HG02840 (cell line): ENCODE measurements at regions not wholly inside any gene's neighbourhood (a gene's known extent, or its start where the extent isn't known, plus 50 kb on each side); places are given as distances from the start of the nearest gene placed in this dataset.

ENCODE experiments used
- ATAC-seq: cut with Tn5 transposase; IDR thresholded peaks from one replicate; pipeline ENCODE4 v1.9.1; 2021; ENCODE audit warnings: mild to moderate bottlenecking, moderate library complexity, moderate number of reproducible peaks; ENCODE audit not compliant: unreplicated experiment, low FRiP score

DNA sequence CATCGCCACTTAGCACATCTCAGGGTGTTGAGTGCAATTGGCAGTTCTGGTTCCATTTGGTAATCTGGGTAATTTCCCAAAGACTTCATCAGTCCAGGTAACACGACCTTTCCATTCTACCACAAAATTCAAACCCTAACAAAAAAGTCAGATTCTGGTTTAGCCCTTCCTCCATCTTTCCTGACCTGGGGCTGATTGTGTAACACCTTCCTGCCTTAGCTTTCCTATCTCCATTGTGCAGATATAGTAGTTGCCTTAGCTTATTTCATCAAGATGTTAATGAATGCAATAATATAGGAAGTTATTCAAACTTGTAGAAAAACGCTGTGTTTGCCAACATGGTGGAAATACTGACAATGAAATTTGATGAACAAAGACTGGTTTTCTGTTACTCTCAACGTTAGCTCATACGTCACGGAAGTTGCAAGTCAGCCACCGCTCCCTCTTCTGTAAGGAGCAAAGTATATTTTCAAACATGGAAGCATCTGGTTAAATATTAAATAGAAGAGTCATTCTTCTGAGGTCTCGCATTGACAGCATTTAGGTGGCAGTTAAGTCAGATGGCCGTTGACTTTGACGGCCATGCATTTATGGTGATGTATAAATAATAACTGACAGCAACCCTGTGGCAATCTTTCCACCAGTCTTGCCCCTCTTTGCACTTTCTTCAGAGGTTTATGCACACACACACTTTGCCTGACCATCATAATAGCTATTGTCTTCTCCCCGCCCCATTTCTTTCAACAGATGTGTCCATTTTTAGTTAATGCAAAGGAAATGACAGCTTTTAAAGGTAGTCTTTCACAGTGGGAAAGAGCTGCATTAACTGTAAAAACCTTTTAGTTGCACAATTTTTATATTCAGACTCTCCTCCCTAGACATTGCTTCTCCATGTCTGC is 205.1 kb upstream of the BMPER start:
- ATAC-seq = no peak

- ATAC-seq = no peak
Measured at GRCh38 chr7:33701189-33701740, 204.1 kb upstream of the BMPER start.

DNA sequence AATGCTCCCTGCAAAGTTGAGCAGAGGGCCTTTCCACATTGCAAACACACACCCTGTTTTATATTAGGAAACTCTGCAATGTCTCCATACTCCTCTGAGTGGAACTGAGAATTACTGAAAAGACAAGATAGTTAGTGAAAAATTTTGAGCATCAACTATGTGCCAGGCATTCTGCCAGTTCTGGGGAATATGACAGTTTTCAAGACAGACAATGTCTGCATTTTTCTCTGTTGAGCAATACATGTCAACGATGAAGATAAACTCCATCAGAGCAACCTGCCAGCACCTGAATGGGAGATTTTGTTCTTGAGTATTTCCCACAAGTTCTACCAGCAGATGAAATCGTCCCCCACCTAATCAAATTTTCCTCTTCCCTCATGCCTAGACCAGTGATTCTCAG is 203.4 kb upstream of the BMPER start:
- no peak for ATAC-seq

DNA sequence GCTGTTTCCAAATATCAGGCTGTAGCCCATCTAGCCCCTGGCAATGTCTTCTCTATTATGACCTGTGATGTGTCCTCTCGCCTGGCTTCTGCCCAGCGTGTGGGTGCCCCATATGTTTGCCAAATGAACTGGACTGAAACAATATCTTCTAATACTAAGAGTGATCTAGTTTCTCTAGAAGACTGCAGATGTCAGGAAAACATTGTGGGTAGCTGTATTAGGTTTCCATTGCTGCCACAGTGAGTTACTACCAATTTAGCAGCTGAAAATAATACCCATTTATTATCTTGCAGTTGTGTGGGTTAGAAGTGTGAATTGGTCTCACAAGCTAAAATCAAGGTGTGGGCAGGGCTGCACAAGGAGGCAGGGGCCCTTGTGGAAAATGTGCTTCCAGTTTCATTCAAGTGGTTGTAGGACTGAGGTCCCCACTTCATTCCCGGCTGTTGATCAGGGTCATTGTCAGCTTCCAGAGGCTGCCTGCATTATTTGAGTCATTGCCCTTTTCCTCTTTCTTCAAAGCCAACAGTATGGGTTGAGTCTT is 202.8 kb upstream of the BMPER start:
- no peak for ATAC-seq

DNA sequence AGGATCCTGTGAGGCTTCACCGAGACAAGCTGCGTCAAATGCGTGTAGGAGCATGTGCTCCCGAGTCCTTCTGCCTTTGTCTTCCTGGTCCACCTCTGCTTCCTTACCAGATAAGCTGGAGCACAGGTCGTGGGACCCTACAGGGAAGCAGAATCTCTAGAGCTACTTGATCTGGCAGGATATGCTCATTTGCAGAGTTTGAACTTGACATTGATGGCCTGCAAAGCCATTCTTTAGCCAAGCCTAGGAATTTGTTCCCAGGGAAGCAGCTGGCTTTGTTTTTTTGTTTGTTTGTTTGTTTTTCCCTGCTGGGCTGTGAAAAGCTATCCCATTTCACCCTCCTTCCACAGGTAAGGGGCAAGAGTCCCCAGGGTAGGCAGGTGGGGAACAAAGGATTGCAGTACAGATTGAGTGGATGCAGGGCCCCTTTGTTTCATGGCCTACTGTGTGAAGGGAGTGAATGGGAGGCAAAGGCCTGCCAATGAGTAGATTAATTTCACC is 200.0 kb upstream of the BMPER start:
- no peak for ATAC-seq

DNA sequence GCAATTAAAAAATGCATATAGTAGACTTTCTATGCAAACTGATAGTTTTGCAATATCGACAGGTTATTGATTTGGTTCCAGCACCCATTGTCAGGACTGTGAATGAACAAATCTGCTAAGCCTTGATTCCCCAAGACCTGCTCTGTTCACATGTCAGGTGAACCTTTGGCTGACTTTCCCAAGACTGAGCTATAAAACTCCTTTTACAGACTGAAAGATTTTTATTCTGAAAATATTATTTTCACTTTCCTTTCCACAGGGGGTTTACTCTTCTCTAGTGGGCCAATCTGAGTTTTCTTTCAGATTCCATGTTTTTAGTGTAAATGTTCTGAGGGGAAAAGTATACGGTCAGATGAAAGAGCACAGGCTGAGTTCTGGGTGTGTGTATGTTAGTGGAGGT is 199.2 kb upstream of the BMPER start:
- ATAC-seq = no peak

GRCh38 chr7:33706771-33707200 is 198.6 kb upstream of the BMPER start:
- no peak for ATAC-seq

DNA sequence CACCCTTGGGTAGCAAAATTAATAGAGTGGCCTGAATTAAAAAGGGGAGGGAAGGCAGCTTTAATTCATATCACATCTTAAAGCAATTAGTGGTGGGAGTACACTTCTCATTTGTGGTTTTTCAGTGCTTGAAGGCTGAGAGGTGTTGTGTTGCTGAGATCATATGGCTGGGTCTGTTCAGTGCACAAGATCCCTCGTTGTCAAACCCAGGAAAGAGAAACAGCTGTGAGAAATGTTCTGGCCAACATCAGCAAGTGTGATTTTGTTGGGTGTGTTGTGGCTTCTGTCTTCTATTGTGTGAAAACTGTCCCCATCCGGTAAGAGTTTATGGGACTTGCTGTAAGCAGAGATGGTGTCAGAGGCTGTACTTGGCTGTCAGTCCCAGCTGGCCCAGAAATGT is 197.9 kb upstream of the BMPER start:
- no peak for ATAC-seq

DNA sequence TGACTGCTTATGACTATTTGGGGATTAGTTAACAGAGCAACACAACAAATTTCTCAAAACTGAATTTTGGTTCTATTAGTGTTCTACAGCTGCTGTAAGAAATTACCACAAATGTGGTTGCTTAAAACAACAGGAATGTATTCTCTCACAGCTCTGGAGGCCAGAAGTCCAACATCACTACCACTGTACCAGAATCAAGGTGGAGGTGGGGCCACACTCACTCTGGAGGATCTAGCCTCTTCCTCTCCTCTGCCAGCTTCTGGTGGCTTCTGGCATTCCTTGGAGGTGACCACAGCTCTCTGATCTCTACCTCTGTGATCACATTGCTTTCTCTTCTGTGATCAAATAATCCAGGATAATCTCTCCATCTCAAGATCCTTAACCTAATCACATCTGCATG is 194.7 kb upstream of the BMPER start:
- no peak for ATAC-seq

- no peak for ATAC-seq
Measured at GRCh38 chr7:33711231-33712019, 193.9 kb upstream of the BMPER start.

GRCh38 chr7:33712020-33712414 is 193.3 kb upstream of the BMPER start:
- no peak for ATAC-seq

DNA sequence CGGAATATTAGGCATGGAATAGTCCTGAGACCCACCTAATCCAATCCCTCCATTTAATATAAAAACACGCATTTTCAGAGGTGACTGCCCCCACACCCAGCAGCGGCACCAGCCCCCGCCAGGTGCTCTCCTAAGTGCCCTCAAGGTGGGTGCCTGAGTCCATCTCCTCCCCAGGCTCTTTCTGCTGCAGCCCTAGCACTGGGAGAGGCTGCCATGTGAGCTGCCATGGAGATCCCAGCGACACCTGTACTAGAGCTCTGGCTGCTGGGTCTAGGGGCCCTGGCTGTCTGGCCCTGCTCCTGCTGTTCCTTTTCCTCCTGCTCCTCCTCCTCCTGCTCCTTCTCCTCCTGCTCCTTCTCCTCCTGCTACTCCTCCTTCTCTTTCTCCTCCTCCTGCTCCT is 191.1 kb upstream of the BMPER start:
- no peak for ATAC-seq

- ATAC-seq = no peak
Measured at GRCh38 chr7:33716581-33717477, 188.5 kb upstream of the BMPER start.

- no peak for ATAC-seq
Measured at GRCh38 chr7:33719059-33719581, 186.2 kb upstream of the BMPER start.

DNA sequence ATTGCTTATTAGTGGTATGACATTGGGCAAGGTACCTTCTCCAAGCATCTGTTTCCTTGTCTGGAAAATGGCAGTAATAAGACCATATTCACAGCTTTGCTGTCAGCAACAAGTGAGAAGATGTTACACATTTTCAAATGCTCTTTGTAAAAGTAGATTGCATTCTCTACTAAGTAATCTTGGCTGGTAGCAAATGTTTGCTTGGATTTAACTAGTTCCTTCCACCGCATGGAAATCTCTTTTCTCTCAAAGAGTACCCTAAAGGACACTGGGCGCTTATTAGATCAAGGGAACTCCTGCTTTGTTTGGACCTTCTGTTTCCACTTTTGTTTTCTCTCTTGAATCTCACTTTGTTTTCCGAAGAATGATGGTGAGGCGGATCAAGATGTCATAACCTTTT is 185.2 kb upstream of the BMPER start:
- ATAC-seq = no peak

GRCh38 chr7:33720870-33721269 is 184.5 kb upstream of the BMPER start:
- no peak for ATAC-seq

GRCh38 chr7:33721895-33722294 is 183.4 kb upstream of the BMPER start:
- ATAC-seq = no peak

- ATAC-seq = no peak
Measured at GRCh38 chr7:33722383-33723101, 182.8 kb upstream of the BMPER start.

DNA sequence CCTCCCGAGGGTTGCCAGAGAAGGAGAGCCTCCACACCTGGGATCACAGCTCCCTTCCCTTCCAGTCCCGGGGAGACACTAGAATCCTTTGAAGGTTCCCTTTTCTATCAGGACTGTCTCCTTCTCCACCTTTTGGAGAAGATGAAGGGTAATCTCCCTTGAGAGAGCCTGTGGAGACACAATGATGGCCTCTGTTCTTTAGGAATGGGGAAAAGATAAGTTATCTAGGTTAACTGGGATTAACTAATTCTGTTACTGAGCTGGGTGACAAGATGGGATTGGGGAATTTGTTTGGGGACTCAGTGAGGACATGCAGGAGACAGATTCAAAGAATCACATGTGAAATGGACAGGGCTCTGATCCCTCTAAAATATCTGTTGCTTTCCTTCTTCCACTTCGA is 181.1 kb upstream of the BMPER start:
- no peak for ATAC-seq
